Loucy (cell line): ENCODE measurements at regions not wholly inside any gene's neighbourhood (a gene's known extent, or its start where the extent isn't known, plus 50 kb on each side); places are given as distances from the start of the nearest gene placed in this dataset.

Experiments
- H2AFZ ChIP-seq: fragments of 200-600 bp; sonication (generic); 2 replicates; pipeline ENCODE4 v1.6.0; 2016; ENCODE audit warnings: antibody characterized with exemption, mild to moderate bottlenecking, low read length, moderate library complexity
- H3F3A ChIP-seq: fragments of 200-600 bp; 2 replicates; pipeline ENCODE4 v1.6.0; 2016; ENCODE audit warnings: antibody characterized with exemption, low read depth, mild to moderate bottlenecking
- H3K27me3 ChIP-seq: fragments of 200-600 bp; sonication (generic); 2 replicates; pipeline ENCODE4 v1.6.1; 2014; ENCODE audit warnings: low read length, mild to moderate bottlenecking; ENCODE audit not compliant: insufficient read depth, poor library complexity, severe bottlenecking
- H3K36me3 ChIP-seq: fragments of 200-600 bp; sonication (generic); 2 replicates; pipeline ENCODE4 v1.6.1; 2016; ENCODE audit warnings: low read length; ENCODE audit not compliant: insufficient read depth
- H3K4me1 ChIP-seq: fragments of 200-600 bp; sonication (generic); 2 replicates; pipeline ENCODE4 v1.5.1; 2014; ENCODE audit warnings: low read length, mild to moderate bottlenecking; ENCODE audit not compliant: insufficient read depth, poor library complexity, severe bottlenecking
- H3K4me2 ChIP-seq: fragments of 200-600 bp; sonication (generic); 2 replicates; pipeline ENCODE4 v1.6.0; 2014; ENCODE audit warnings: antibody characterized with exemption, low read length, low read depth, mild to moderate bottlenecking; ENCODE audit not compliant: poor library complexity, severe bottlenecking
- H3K4me3 ChIP-seq: fragments of 200-600 bp; sonication (generic); 2 replicates; pipeline ENCODE4 v1.5.1; 2014; ENCODE audit warnings: low read length, mild to moderate bottlenecking, mixed read lengths; ENCODE audit not compliant: poor library complexity, severe bottlenecking
- H3K79me2 ChIP-seq: fragments of 200-600 bp; sonication (generic); 2 replicates; pipeline ENCODE4 v1.6.1; 2014; ENCODE audit warnings: low read length; ENCODE audit not compliant: insufficient read depth
- H3K9ac ChIP-seq: fragments of 200-600 bp; sonication (generic); 2 replicates; pipeline ENCODE4 v1.6.0; 2014; ENCODE audit warnings: mild to moderate bottlenecking, low read depth, low read length, moderate library complexity; ENCODE audit not compliant: poor library complexity, severe bottlenecking
- H3K9me2 ChIP-seq: fragments of 200-600 bp; sonication (generic); replicated peaks from 2 replicates; pipeline ENCODE4 v1.6.1; 2016; ENCODE audit warnings: low read depth, low read length, mixed read lengths
- H3K9me3 ChIP-seq: fragments of 200-600 bp; sonication (generic); 2 replicates; pipeline ENCODE4 v1.6.1; 2014; ENCODE audit warnings: mild to moderate bottlenecking, antibody characterized with exemption, low read length, low read depth; ENCODE audit not compliant: insufficient read depth
- H4K20me1 ChIP-seq: fragments of 200-600 bp; sonication (generic); 2 replicates; pipeline ENCODE4 v1.6.0; 2014; ENCODE audit warnings: antibody characterized with exemption, low read length, mild to moderate bottlenecking; ENCODE audit not compliant: insufficient read depth, poor library complexity, severe bottlenecking
- CTCF ChIP-seq: fragments of 200-600 bp; sonication (generic); conservative IDR thresholded peaks from 2 replicates; pipeline ENCODE4 v1.5.1; 2014; ENCODE audit warnings: mild to moderate bottlenecking, antibody characterized with exemption, low read length
- EZH2phosphoT487 ChIP-seq: fragments of 200-600 bp; IDR thresholded peaks from 2 replicates; pipeline ENCODE4 v1.6.1; 2018; ENCODE audit warnings: antibody characterized with exemption, mild to moderate bottlenecking, moderate library complexity, borderline replicate concordance

- no peaks in the 10 kb centered on the region for H3K27me3 ChIP-seq
- no peak overlapping the region for H3K4me2 ChIP-seq
- no peak overlapping the region for H3K9ac ChIP-seq
- H2AFZ ChIP-seq, result no peak overlapping the region
- H4K20me1 ChIP-seq, result no peaks in the 10 kb centered on the region
- H3K4me1 ChIP-seq, result no peaks in the 10 kb centered on the region
- H3F3A ChIP-seq, result no peaks in the 10 kb centered on the region
- H3K36me3 ChIP-seq, result no peaks in the 10 kb centered on the region
- TF ChIP-seq EZH2phosphoT487, result no peak
- TF ChIP-seq CTCF, result no peak
- no peak overlapping the region for H3K4me3 ChIP-seq
- no peaks in the 10 kb centered on the region for H3K9me2 ChIP-seq
- no peaks in the 10 kb centered on the region for H3K79me2 ChIP-seq
- no peaks in the 10 kb centered on the region for H3K9me3 ChIP-seq
Measured at GRCh38 chr10:110358869-110359629, 54.3 kb upstream of the SMNDC1 start.

DNA sequence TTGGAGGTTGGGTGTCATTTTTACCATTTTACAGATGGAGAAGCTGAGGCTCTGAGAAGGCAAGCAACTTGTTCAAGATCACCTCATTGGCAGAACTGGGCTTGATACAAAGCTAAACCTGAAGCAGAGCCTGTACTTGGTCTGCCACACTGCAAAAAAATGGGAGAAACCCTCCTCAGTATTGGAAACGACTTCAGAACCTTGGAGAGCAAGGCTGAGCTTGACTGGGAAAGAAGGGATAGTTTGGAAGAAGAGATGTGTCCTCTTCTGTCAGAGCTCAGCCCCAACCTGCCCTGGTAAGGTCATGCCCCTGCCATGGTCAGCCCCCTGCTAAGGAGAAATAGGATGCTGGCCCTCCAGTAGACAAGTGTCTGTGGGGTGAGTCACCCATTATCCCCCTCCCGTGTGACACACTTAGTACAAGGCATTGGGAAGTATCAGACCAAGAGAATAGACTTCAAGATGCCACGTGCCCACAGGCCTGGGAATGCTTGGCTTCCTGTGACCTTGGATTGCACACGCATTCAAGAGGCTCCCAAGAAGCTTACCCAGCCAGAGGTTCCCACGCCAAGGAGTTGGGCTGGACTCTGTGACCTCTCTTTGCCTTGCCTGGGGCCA lies 56.2 kb upstream of the SMNDC1 start:
- H3K9me2 ChIP-seq, result no peaks in the 10 kb centered on the region
- H3K27me3 ChIP-seq, result no peaks in the 10 kb centered on the region
- no peaks in the 10 kb centered on the region for H3K4me1 ChIP-seq
- no peaks in the 10 kb centered on the region for H3K79me2 ChIP-seq
- no peaks in the 10 kb centered on the region for H3K9me3 ChIP-seq
- no peaks in the 10 kb centered on the region for H3K36me3 ChIP-seq
- H3F3A ChIP-seq, result no peaks in the 10 kb centered on the region
- H4K20me1 ChIP-seq, result no peaks in the 10 kb centered on the region
- no peak overlapping the region for H3K4me2 ChIP-seq
- no peak overlapping the region for H3K9ac ChIP-seq
- no peak overlapping the region for H2AFZ ChIP-seq
- no peak overlapping the region for H3K4me3 ChIP-seq
- no peak for TF ChIP-seq EZH2phosphoT487
- no peak for TF ChIP-seq CTCF

GRCh38 chr10:110361800-110362456 lies 57.2 kb upstream of the SMNDC1 start:
- Histone ChIP-seq H3K9ac (no peak overlapping the region), H3K4me1 (no peaks in the 10 kb centered on the region), H2AFZ (no peak overlapping the region)

More at GRCh38 chr10:110361800-110362456, 57.2 kb upstream of the SMNDC1 start:
- no peak overlapping the region for H3K4me3 ChIP-seq
- no peaks in the 10 kb centered on the region for H3K27me3 ChIP-seq
- no peaks in the 10 kb centered on the region for H4K20me1 ChIP-seq
- H3F3A ChIP-seq, result no peaks in the 10 kb centered on the region
- TF ChIP-seq EZH2phosphoT487, result no peak
- no peak for TF ChIP-seq CTCF
- H3K9me3 ChIP-seq, result no peaks in the 10 kb centered on the region
- no peaks in the 10 kb centered on the region for H3K79me2 ChIP-seq
- H3K36me3 ChIP-seq, result no peaks in the 10 kb centered on the region
- no peaks in the 10 kb centered on the region for H3K9me2 ChIP-seq
- H3K4me2 ChIP-seq, result no peak overlapping the region
